H1 (cell line): ENCODE measurements at regions not wholly inside any gene's neighbourhood (a gene's known extent, or its start where the extent isn't known, plus 50 kb on each side); places are given as distances from the start of the nearest gene placed in this dataset.

ENCODE experiments used
- CEBPB ChIP-seq: IDR thresholded peaks from 2 replicates; pipeline ENCODE4 v1.6.1; 2012; ENCODE audit warnings: low read depth, low read length
- KDM4A ChIP-seq: IDR thresholded peaks from one replicate; pipeline ENCODE4 v1.7.1; 2012; ENCODE audit warnings: low read depth, mild to moderate bottlenecking, moderate library complexity, low read length, inconsistent platforms; ENCODE audit not compliant: severe bottlenecking
- KDM5A ChIP-seq: fragments of 200-600 bp; IDR thresholded peaks from 2 replicates; pipeline ENCODE4 v1.7.1; 2012; ENCODE audit warnings: mild to moderate bottlenecking, low read length, inconsistent platforms, mixed read lengths
- SIN3A ChIP-seq, 2 experiments: IDR thresholded peaks in 1 of 2; conservative IDR thresholded peaks in 1 of 2; 2 replicates each; pipeline ENCODE4 v1.6.1; 2011 to 2012; ENCODE audit warnings: low read length in 2 of 2, improper control_type of control experiment in 1 of 2, low read depth in 1 of 2, mild to moderate bottlenecking in 1 of 2
- SIRT6 ChIP-seq: IDR thresholded peaks from one replicate; pipeline ENCODE4 v1.7.1; 2012; ENCODE audit warnings: low read length, inconsistent platforms
- SP4 ChIP-seq: IDR thresholded peaks from 2 replicates; pipeline ENCODE4 v1.6.1; 2012; ENCODE audit warnings: low read length, inconsistent platforms
- TAF1 ChIP-seq: IDR thresholded peaks from 2 replicates; pipeline ENCODE4 v1.6.1; 2011; ENCODE audit warnings: mild to moderate bottlenecking, low read depth, low read length
- TEAD4 ChIP-seq: IDR thresholded peaks from 2 replicates; pipeline ENCODE4 v1.6.1; 2012; ENCODE audit warnings: low read depth, low read length, inconsistent platforms, mixed read lengths
- USF2 ChIP-seq: IDR thresholded peaks from 2 replicates; pipeline ENCODE4 v1.6.1; 2011; ENCODE audit warnings: low read length, improper control_type of control experiment

GRCh38 chr13:85266771-85267170, 532.4 kb downstream of the SLITRK6 start (continued):
- no peak for TF ChIP-seq USF2
- TF ChIP-seq SIRT6, result no peak
- no peak for TF ChIP-seq KDM4A
- no peak for TF ChIP-seq KDM5A
- no peak for TF ChIP-seq CEBPB
- TF ChIP-seq SP4, result no peak
- TF ChIP-seq TEAD4, result no peak
- no peak for TF ChIP-seq TAF1
- no peak for TF ChIP-seq SIN3A (conservative IDR thresholded peaks at IDR 0.05 in 1 of 2, IDR thresholded peaks at IDR 0.05 in 1 of 2; ENCODE audit: low read depth in 1 of 2, low read length in 2 of 2)
- TF ChIP-seq, all 59 proteins: peak for 2
